GM23338 (cell line): ENCODE measurements at regions not wholly inside any gene's neighbourhood (a gene's known extent, or its start where the extent isn't known, plus 50 kb on each side); places are given as distances from the start of the nearest gene placed in this dataset.

Experiments used
- CREB1 ChIP-seq: fragments of 250-450 bp; sonication (Bioruptor Pico); IDR thresholded peaks from 2 replicates; pipeline ENCODE4 v1.5.0; 2020; ENCODE audit warnings: low read depth, mild to moderate bottlenecking, moderate library complexity
- ETS1 ChIP-seq: IDR thresholded peaks from 2 replicates; pipeline ENCODE4 v1.6.1; 2016; ENCODE audit warnings: antibody characterized with exemption
- EZH2 ChIP-seq: fragments of 200-600 bp; sonication (generic); IDR thresholded peaks from one replicate; pipeline ENCODE4 v1.8.0; 2017; ENCODE audit warnings: antibody characterized with exemption, mild to moderate bottlenecking, low read depth; ENCODE audit not compliant: unreplicated experiment
- EZH2phosphoT487 ChIP-seq: fragments of 200-600 bp; sonication (generic); IDR thresholded peaks from one replicate; pipeline ENCODE4 v1.8.1; 2018; ENCODE audit warnings: antibody characterized with exemption; ENCODE audit not compliant: unreplicated experiment
- NANOG ChIP-seq: IDR thresholded peaks from 2 replicates; pipeline ENCODE4 v1.6.1; 2016; ENCODE audit warnings: antibody characterized with exemption, borderline replicate concordance
- POLR2AphosphoS5 ChIP-seq: IDR thresholded peaks from 2 replicates; pipeline ENCODE4 v1.6.1; 2016; ENCODE audit warnings: antibody characterized with exemption, low read depth
- ZNF331 ChIP-seq: fragments of 250-450 bp; sonication (Bioruptor Pico); IDR thresholded peaks from 2 replicates; pipeline ENCODE4 v1.5.0; 2020; ENCODE audit warnings: low read depth, mild to moderate bottlenecking, moderate library complexity
- TF ChIP-seq, protein P1 (sequence below), 2 experiments: fragments of 200-600 bp in 1 of 2; sonication (generic) in 1 of 2; conservative IDR thresholded peaks; 2 replicates each; pipeline versions ENCODE4 v1.5.1 to v1.6.1; 2016 to 2017; ENCODE audit warnings: antibody characterized with exemption in 2 of 2, low read depth in 2 of 2, mild to moderate bottlenecking in 2 of 2, moderate library complexity in 1 of 2
- TF ChIP-seq, protein P2 (sequence below): IDR thresholded peaks from one replicate; pipeline ENCODE4 v1.6.1; 2018; ENCODE audit warnings: antibody characterized with exemption; ENCODE audit not compliant: unreplicated experiment
- TF ChIP-seq, protein P3 (sequence below): fragments of 250-450 bp; sonication (Bioruptor Pico); IDR thresholded peaks from 2 replicates; pipeline ENCODE4 v1.5.0; 2020; ENCODE audit warnings: mild to moderate bottlenecking, moderate library complexity

GRCh38 chrX:129058405-129058804, 464.9 kb downstream of the SMARCA1 start:
- TF ChIP-seq, protein P1, sequence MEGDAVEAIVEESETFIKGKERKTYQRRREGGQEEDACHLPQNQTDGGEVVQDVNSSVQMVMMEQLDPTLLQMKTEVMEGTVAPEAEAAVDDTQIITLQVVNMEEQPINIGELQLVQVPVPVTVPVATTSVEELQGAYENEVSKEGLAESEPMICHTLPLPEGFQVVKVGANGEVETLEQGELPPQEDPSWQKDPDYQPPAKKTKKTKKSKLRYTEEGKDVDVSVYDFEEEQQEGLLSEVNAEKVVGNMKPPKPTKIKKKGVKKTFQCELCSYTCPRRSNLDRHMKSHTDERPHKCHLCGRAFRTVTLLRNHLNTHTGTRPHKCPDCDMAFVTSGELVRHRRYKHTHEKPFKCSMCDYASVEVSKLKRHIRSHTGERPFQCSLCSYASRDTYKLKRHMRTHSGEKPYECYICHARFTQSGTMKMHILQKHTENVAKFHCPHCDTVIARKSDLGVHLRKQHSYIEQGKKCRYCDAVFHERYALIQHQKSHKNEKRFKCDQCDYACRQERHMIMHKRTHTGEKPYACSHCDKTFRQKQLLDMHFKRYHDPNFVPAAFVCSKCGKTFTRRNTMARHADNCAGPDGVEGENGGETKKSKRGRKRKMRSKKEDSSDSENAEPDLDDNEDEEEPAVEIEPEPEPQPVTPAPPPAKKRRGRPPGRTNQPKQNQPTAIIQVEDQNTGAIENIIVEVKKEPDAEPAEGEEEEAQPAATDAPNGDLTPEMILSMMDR (conservative IDR thresholded peaks at IDR 0.05; ENCODE audit: low read depth in 2 of 2) = no peak
- TF ChIP-seq CREB1 (CRISPR knock-in tag) (no peak), EZH2 (no peak), POLR2AphosphoS5 (no peak), EZH2phosphoT487 (no peak), ZNF331 (no peak), ETS1 (no peak), NANOG (no peak)
- TF ChIP-seq, protein P2, sequence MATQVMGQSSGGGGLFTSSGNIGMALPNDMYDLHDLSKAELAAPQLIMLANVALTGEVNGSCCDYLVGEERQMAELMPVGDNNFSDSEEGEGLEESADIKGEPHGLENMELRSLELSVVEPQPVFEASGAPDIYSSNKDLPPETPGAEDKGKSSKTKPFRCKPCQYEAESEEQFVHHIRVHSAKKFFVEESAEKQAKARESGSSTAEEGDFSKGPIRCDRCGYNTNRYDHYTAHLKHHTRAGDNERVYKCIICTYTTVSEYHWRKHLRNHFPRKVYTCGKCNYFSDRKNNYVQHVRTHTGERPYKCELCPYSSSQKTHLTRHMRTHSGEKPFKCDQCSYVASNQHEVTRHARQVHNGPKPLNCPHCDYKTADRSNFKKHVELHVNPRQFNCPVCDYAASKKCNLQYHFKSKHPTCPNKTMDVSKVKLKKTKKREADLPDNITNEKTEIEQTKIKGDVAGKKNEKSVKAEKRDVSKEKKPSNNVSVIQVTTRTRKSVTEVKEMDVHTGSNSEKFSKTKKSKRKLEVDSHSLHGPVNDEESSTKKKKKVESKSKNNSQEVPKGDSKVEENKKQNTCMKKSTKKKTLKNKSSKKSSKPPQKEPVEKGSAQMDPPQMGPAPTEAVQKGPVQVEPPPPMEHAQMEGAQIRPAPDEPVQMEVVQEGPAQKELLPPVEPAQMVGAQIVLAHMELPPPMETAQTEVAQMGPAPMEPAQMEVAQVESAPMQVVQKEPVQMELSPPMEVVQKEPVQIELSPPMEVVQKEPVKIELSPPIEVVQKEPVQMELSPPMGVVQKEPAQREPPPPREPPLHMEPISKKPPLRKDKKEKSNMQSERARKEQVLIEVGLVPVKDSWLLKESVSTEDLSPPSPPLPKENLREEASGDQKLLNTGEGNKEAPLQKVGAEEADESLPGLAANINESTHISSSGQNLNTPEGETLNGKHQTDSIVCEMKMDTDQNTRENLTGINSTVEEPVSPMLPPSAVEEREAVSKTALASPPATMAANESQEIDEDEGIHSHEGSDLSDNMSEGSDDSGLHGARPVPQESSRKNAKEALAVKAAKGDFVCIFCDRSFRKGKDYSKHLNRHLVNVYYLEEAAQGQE = no peak
- TF ChIP-seq, protein P3, sequence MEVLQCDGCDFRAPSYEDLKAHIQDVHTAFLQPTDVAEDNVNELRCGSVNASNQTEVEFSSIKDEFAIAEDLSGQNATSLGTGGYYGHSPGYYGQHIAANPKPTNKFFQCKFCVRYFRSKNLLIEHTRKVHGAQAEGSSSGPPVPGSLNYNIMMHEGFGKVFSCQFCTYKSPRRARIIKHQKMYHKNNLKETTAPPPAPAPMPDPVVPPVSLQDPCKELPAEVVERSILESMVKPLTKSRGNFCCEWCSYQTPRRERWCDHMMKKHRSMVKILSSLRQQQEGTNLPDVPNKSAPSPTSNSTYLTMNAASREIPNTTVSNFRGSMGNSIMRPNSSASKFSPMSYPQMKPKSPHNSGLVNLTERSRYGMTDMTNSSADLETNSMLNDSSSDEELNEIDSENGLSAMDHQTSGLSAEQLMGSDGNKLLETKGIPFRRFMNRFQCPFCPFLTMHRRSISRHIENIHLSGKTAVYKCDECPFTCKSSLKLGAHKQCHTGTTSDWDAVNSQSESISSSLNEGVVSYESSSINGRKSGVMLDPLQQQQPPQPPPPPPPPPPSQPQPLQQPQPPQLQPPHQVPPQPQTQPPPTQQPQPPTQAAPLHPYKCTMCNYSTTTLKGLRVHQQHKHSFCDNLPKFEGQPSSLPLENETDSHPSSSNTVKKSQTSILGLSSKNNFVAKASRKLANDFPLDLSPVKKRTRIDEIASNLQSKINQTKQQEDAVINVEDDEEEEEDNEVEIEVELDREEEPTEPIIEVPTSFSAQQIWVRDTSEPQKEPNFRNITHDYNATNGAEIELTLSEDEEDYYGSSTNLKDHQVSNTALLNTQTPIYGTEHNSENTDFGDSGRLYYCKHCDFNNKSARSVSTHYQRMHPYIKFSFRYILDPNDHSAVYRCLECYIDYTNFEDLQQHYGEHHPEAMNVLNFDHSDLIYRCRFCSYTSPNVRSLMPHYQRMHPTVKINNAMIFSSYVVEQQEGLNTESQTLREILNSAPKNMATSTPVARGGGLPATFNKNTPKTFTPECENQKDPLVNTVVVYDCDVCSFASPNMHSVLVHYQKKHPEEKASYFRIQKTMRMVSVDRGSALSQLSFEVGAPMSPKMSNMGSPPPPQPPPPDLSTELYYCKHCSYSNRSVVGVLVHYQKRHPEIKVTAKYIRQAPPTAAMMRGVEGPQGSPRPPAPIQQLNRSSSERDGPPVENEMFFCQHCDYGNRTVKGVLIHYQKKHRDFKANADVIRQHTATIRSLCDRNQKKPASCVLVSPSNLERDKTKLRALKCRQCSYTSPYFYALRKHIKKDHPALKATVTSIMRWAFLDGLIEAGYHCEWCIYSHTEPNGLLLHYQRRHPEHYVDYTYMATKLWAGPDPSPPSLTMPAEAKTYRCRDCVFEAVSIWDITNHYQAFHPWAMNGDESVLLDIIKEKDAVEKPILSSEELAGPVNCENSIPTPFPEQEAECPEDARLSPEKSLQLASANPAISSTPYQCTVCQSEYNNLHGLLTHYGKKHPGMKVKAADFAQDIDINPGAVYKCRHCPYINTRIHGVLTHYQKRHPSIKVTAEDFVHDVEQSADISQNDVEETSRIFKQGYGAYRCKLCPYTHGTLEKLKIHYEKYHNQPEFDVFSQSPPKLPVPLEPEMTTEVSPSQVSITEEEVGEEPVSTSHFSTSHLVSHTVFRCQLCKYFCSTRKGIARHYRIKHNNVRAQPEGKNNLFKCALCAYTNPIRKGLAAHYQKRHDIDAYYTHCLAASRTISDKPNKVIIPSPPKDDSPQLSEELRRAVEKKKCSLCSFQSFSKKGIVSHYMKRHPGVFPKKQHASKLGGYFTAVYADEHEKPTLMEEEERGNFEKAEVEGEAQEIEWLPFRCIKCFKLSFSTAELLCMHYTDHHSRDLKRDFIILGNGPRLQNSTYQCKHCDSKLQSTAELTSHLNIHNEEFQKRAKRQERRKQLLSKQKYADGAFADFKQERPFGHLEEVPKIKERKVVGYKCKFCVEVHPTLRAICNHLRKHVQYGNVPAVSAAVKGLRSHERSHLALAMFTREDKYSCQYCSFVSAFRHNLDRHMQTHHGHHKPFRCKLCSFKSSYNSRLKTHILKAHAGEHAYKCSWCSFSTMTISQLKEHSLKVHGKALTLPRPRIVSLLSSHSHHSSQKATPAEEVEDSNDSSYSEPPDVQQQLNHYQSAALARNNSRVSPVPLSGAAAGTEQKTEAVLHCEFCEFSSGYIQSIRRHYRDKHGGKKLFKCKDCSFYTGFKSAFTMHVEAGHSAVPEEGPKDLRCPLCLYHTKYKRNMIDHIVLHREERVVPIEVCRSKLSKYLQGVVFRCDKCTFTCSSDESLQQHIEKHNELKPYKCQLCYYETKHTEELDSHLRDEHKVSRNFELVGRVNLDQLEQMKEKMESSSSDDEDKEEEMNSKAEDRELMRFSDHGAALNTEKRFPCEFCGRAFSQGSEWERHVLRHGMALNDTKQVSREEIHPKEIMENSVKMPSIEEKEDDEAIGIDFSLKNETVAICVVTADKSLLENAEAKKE = no peak
